ENCODE measurements at regions not wholly inside any gene's neighbourhood (a gene's known extent, or its start where the extent isn't known, plus 50 kb on each side); places are given as distances from the start of the nearest gene placed in this dataset.

DNA sequence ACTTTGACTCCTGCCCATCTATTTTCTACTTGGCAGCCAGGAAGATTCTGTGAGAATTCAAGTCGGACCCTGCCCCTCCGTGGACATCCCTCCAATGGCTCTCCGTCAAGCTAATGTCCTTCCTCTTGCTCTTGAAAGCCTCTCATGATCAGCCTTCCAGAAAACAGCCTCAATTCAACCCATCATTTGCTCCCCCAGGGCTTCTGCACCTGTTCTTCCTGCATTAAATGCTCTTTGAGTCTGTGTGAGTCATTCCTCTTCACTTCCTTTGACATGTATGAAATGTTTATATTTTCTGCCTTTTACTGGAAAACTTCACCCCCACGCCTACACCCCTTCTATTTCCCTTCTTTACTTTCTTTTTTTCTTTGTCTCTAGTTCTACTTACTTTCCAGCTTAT, 734.1 kb upstream of the ZP4 start:
- no peak overlapping the region for H4K5ac ChIP-seq (ENCODE audit: insufficient read length, low read depth, low read length)
- H2BK15ac ChIP-seq (ENCODE audit: low read depth, low read length): no peak overlapping the region
- TF ChIP-seq, protein P1, sequence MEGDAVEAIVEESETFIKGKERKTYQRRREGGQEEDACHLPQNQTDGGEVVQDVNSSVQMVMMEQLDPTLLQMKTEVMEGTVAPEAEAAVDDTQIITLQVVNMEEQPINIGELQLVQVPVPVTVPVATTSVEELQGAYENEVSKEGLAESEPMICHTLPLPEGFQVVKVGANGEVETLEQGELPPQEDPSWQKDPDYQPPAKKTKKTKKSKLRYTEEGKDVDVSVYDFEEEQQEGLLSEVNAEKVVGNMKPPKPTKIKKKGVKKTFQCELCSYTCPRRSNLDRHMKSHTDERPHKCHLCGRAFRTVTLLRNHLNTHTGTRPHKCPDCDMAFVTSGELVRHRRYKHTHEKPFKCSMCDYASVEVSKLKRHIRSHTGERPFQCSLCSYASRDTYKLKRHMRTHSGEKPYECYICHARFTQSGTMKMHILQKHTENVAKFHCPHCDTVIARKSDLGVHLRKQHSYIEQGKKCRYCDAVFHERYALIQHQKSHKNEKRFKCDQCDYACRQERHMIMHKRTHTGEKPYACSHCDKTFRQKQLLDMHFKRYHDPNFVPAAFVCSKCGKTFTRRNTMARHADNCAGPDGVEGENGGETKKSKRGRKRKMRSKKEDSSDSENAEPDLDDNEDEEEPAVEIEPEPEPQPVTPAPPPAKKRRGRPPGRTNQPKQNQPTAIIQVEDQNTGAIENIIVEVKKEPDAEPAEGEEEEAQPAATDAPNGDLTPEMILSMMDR (conservative IDR thresholded peaks at IDR 0.05): no peak
- H3K4ac ChIP-seq (ENCODE audit: low read depth, low read length): no peak overlapping the region
- no peak overlapping the region for H3K14ac ChIP-seq (ENCODE audit: insufficient read depth, low read length)
- no peak overlapping the region for H2BK5ac ChIP-seq (ENCODE audit: insufficient read length, low read length)
- no peaks in the 10 kb centered on the region for H3K23me2 ChIP-seq (ENCODE audit: insufficient read length, low read depth, low read length, poor library complexity, severe bottlenecking)
- no peaks in the 10 kb centered on the region for H3K79me1 ChIP-seq (ENCODE audit: insufficient read depth, low read depth, low read length, poor library complexity, severe bottlenecking)
- H3K27me3 ChIP-seq (ENCODE audit: insufficient read depth, low read length): no peaks in the 10 kb centered on the region
- H4K20me1 ChIP-seq (ENCODE audit: control insufficient read depth, insufficient read depth, insufficient read length): no peaks in the 10 kb centered on the region
- no peak overlapping the region for H2BK20ac ChIP-seq (ENCODE audit: low read depth, low read length, poor library complexity, severe bottlenecking)
- H3K27me3 Mint-ChIP-seq (ENCODE audit: low read depth): no peaks in the 10 kb centered on the region
- H3K18ac ChIP-seq (ENCODE audit: insufficient read length, low read depth, low read length): no peak overlapping the region
- no peak overlapping the region for H3K9ac ChIP-seq (ENCODE audit: extremely low read depth, insufficient read length, low read length)
- no peak overlapping the region for H2AK5ac ChIP-seq (ENCODE audit: insufficient read length, low read length)
- H3K9me3 ChIP-seq (ENCODE audit: control insufficient read depth, low read depth, low read length): no peaks in the 10 kb centered on the region
- WGBS (ENCODE audit: extremely low coverage, insufficient read length, low lambda C conversion rate): 100% methylated on average over 1 of the region's 4 CpGs
- H3K79me2 ChIP-seq (ENCODE audit: insufficient read depth, low read length): no peaks in the 10 kb centered on the region
- DNase-seq: no peak
- no peak overlapping the region for H2AFZ ChIP-seq (ENCODE audit: low read length)
- H3K9me3 Mint-ChIP-seq: no peaks in the 10 kb centered on the region
- no peak overlapping the region for H3K56ac ChIP-seq (ENCODE audit: insufficient read length, low read depth, low read length)
- no peak overlapping the region for H4K8ac ChIP-seq (replicated peaks; ENCODE audit: insufficient read length, low read depth, low read length)
- H3K4me1 Mint-ChIP-seq: no peaks in the 10 kb centered on the region
- H2BK120ac ChIP-seq (ENCODE audit: low read depth, low read length, poor library complexity, severe bottlenecking): no peak overlapping the region
- H3K4me3 Mint-ChIP-seq: no peak overlapping the region
- H3K23ac ChIP-seq (ENCODE audit: insufficient read length, low read depth, low read length): no peak overlapping the region
- no peaks in the 10 kb centered on the region for H3K36me3 Mint-ChIP-seq (ENCODE audit: insufficient read depth in 1 of 3, low read depth in 3 of 3)
- H3K4me2 ChIP-seq (ENCODE audit: insufficient read depth, insufficient read length, low read length): no peak overlapping the region
- H4K91ac ChIP-seq (ENCODE audit: insufficient read length, low read depth, low read length): no peak overlapping the region
- H3K4me1 ChIP-seq (ENCODE audit: insufficient read depth, low read length): no peaks in the 10 kb centered on the region
- no peak overlapping the region for H2BK12ac ChIP-seq (ENCODE audit: insufficient read length, low read depth, low read length)
- H3K27ac Mint-ChIP-seq: peak overlapping the region in 1 of 3 experiments; percentile 7; a peak in 1 of 7 replicates
- H3K27ac ChIP-seq (ENCODE audit: insufficient read length, low read depth, low read length): no peak overlapping the region
- no peak overlapping the region for H3T11ph ChIP-seq (ENCODE audit: low read length)
